ENCODE measurements at regions not wholly inside any gene's neighbourhood (a gene's known extent, or its start where the extent isn't known, plus 50 kb on each side); places are given as distances from the start of the nearest gene placed in this dataset.

DNA sequence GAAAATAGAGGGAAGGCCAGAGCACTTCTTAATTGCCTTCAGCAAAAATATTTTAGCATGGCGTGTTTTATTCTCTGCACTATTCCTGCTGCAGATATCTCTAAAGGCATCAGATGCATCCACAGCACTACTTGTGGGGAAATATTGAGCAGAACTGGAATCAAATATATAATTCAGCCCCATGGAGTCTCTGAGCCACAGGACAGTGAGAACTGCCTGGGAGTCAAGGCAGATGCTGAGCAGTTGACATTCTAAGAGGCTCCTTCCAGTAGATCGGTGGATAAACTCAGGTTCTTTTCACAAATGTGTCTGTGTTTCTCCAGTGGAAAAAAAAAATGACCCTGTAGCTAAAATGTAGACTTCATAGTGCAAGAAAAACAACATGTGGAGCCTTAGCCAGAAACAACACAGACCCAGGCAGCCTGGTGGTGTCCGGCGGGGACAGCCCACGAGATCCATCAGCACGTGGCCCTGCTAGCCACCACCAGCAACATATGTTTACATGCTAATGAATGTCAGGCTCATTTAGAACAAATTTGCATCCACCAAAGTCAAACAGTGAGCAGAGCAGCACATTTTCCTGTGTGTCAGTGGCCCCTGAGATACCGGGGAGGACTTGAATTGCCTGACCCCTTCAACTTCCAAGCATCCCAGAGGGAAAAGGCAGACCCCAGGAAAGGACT lies 123.3 kb upstream of the PFKP start:
- POLR2A ChIA-PET: no interaction called here
- ATAC-seq (no peak), DNase-seq (ENCODE audit: low spot score) (no peak)
- H3K36me3 Mint-ChIP-seq: no peaks in the 10 kb centered on the region
- H3K27ac Mint-ChIP-seq: no peak overlapping the region
- peaks cover 11% of the 10 kb centered on the region for H3K9me3 Mint-ChIP-seq
- no peaks in the 10 kb centered on the region for H3K27me3 Mint-ChIP-seq (ENCODE audit: low read depth)
- H3K4me3 Mint-ChIP-seq: no peak overlapping the region
- CTCF ChIA-PET: no interaction called here
- TF ChIP-seq, protein P1, sequence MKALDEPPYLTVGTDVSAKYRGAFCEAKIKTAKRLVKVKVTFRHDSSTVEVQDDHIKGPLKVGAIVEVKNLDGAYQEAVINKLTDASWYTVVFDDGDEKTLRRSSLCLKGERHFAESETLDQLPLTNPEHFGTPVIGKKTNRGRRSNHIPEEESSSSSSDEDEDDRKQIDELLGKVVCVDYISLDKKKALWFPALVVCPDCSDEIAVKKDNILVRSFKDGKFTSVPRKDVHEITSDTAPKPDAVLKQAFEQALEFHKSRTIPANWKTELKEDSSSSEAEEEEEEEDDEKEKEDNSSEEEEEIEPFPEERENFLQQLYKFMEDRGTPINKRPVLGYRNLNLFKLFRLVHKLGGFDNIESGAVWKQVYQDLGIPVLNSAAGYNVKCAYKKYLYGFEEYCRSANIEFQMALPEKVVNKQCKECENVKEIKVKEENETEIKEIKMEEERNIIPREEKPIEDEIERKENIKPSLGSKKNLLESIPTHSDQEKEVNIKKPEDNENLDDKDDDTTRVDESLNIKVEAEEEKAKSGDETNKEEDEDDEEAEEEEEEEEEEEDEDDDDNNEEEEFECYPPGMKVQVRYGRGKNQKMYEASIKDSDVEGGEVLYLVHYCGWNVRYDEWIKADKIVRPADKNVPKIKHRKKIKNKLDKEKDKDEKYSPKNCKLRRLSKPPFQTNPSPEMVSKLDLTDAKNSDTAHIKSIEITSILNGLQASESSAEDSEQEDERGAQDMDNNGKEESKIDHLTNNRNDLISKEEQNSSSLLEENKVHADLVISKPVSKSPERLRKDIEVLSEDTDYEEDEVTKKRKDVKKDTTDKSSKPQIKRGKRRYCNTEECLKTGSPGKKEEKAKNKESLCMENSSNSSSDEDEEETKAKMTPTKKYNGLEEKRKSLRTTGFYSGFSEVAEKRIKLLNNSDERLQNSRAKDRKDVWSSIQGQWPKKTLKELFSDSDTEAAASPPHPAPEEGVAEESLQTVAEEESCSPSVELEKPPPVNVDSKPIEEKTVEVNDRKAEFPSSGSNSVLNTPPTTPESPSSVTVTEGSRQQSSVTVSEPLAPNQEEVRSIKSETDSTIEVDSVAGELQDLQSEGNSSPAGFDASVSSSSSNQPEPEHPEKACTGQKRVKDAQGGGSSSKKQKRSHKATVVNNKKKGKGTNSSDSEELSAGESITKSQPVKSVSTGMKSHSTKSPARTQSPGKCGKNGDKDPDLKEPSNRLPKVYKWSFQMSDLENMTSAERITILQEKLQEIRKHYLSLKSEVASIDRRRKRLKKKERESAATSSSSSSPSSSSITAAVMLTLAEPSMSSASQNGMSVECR (CRISPR knock-in tag; IDR thresholded peaks at IDR 0.05; ENCODE audit: borderline replicate concordance): no peak
- TF ChIP-seq ZNF219 (CRISPR knock-in tag; IDR thresholded peaks at IDR 0.05; ENCODE audit: borderline replicate concordance) (no peak), RORB (CRISPR knock-in tag; IDR thresholded peaks at IDR 0.05) (no peak), JAZF1 (CRISPR knock-in tag; IDR thresholded peaks at IDR 0.05) (no peak), NR2C2 (CRISPR knock-in tag; IDR thresholded peaks at IDR 0.05) (no peak), CBFB (CRISPR knock-in tag; IDR thresholded peaks at IDR 0.05; ENCODE audit: low read depth) (no peak), GTF2I (CRISPR knock-in tag; conservative IDR thresholded peaks at IDR 0.05) (no peak), ZNF317 (CRISPR knock-in tag; IDR thresholded peaks at IDR 0.05; ENCODE audit: borderline replicate concordance, low read depth) (no peak), PRRX2 (CRISPR knock-in tag; IDR thresholded peaks at IDR 0.05) (no peak)
- TF ChIP-seq, protein P2, sequence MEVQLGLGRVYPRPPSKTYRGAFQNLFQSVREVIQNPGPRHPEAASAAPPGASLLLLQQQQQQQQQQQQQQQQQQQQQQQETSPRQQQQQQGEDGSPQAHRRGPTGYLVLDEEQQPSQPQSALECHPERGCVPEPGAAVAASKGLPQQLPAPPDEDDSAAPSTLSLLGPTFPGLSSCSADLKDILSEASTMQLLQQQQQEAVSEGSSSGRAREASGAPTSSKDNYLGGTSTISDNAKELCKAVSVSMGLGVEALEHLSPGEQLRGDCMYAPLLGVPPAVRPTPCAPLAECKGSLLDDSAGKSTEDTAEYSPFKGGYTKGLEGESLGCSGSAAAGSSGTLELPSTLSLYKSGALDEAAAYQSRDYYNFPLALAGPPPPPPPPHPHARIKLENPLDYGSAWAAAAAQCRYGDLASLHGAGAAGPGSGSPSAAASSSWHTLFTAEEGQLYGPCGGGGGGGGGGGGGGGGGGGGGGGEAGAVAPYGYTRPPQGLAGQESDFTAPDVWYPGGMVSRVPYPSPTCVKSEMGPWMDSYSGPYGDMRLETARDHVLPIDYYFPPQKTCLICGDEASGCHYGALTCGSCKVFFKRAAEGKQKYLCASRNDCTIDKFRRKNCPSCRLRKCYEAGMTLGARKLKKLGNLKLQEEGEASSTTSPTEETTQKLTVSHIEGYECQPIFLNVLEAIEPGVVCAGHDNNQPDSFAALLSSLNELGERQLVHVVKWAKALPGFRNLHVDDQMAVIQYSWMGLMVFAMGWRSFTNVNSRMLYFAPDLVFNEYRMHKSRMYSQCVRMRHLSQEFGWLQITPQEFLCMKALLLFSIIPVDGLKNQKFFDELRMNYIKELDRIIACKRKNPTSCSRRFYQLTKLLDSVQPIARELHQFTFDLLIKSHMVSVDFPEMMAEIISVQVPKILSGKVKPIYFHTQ (CRISPR knock-in tag; IDR thresholded peaks at IDR 0.05): no peak
- TF ChIP-seq, protein P3, sequence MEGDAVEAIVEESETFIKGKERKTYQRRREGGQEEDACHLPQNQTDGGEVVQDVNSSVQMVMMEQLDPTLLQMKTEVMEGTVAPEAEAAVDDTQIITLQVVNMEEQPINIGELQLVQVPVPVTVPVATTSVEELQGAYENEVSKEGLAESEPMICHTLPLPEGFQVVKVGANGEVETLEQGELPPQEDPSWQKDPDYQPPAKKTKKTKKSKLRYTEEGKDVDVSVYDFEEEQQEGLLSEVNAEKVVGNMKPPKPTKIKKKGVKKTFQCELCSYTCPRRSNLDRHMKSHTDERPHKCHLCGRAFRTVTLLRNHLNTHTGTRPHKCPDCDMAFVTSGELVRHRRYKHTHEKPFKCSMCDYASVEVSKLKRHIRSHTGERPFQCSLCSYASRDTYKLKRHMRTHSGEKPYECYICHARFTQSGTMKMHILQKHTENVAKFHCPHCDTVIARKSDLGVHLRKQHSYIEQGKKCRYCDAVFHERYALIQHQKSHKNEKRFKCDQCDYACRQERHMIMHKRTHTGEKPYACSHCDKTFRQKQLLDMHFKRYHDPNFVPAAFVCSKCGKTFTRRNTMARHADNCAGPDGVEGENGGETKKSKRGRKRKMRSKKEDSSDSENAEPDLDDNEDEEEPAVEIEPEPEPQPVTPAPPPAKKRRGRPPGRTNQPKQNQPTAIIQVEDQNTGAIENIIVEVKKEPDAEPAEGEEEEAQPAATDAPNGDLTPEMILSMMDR (IDR thresholded peaks at IDR 0.05): no peak
- TF ChIP-seq, protein P4, sequence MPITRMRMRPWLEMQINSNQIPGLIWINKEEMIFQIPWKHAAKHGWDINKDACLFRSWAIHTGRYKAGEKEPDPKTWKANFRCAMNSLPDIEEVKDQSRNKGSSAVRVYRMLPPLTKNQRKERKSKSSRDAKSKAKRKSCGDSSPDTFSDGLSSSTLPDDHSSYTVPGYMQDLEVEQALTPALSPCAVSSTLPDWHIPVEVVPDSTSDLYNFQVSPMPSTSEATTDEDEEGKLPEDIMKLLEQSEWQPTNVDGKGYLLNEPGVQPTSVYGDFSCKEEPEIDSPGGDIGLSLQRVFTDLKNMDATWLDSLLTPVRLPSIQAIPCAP (CRISPR knock-in tag; IDR thresholded peaks at IDR 0.05): no peak
- TF ChIP-seq, protein P5, sequence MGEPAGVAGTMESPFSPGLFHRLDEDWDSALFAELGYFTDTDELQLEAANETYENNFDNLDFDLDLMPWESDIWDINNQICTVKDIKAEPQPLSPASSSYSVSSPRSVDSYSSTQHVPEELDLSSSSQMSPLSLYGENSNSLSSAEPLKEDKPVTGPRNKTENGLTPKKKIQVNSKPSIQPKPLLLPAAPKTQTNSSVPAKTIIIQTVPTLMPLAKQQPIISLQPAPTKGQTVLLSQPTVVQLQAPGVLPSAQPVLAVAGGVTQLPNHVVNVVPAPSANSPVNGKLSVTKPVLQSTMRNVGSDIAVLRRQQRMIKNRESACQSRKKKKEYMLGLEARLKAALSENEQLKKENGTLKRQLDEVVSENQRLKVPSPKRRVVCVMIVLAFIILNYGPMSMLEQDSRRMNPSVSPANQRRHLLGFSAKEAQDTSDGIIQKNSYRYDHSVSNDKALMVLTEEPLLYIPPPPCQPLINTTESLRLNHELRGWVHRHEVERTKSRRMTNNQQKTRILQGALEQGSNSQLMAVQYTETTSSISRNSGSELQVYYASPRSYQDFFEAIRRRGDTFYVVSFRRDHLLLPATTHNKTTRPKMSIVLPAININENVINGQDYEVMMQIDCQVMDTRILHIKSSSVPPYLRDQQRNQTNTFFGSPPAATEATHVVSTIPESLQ (CRISPR knock-in tag; IDR thresholded peaks at IDR 0.05): no peak
- TF ChIP-seq, protein P6, sequence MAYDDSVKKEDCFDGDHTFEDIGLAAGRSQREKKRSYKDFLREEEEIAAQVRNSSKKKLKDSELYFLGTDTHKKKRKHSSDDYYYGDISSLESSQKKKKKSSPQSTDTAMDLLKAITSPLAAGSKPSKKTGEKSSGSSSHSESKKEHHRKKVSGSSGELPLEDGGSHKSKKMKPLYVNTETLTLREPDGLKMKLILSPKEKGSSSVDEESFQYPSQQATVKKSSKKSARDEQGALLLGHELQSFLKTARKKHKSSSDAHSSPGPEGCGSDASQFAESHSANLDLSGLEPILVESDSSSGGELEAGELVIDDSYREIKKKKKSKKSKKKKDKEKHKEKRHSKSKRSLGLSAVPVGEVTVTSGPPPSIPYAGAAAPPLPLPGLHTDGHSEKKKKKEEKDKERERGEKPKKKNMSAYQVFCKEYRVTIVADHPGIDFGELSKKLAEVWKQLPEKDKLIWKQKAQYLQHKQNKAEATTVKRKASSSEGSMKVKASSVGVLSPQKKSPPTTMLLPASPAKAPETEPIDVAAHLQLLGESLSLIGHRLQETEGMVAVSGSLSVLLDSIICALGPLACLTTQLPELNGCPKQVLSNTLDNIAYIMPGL (CRISPR knock-in tag; IDR thresholded peaks at IDR 0.05): no peak
- no peaks in the 10 kb centered on the region for H3K4me1 Mint-ChIP-seq
